ENCODE measurements at regions not wholly inside any gene's neighbourhood (a gene's known extent, or its start where the extent isn't known, plus 50 kb on each side); places are given as distances from the start of the nearest gene placed in this dataset.

- TF ChIP-seq CTCF (conservative IDR thresholded peaks at IDR 0.05; ENCODE audit: low read length) = no peak
- DNase-seq (ENCODE audit: low read depth) = no peak
- no peak overlapping the region for H3K4me3 ChIP-seq (ENCODE audit: low read length)
Observed at GRCh38 chr2:147525819-147526489, 318.9 kb upstream of the ACVR2A start.

- no peak overlapping the region for H3K4me3 ChIP-seq (ENCODE audit: low read length)
- TF ChIP-seq CTCF (conservative IDR thresholded peaks at IDR 0.05; ENCODE audit: low read length) = no peak
- DNase-seq (ENCODE audit: low read depth) = no peak
Observed at GRCh38 chr2:147524912-147525311, 319.9 kb upstream of the ACVR2A start.

GRCh38 chr2:147523415-147523814 lies 321.4 kb upstream of the ACVR2A start:
- no peak for DNase-seq (ENCODE audit: low read depth)
- TF ChIP-seq CTCF (conservative IDR thresholded peaks at IDR 0.05; ENCODE audit: low read length) = no peak
- no peak overlapping the region for H3K4me3 ChIP-seq (ENCODE audit: low read length)

GRCh38 chr2:147521936-147522335 lies 322.9 kb upstream of the ACVR2A start:
- H3K4me3 ChIP-seq (ENCODE audit: low read length) = no peak overlapping the region
- peak; percentile 12 for DNase-seq (ENCODE audit: low read depth)
- TF ChIP-seq CTCF (conservative IDR thresholded peaks at IDR 0.05; ENCODE audit: low read length) = no peak

- TF ChIP-seq CTCF (conservative IDR thresholded peaks at IDR 0.05; ENCODE audit: low read length) = no peak
- no peak overlapping the region for H3K4me3 ChIP-seq (ENCODE audit: low read length)
- no peak for DNase-seq (ENCODE audit: low read depth)
Observed at GRCh38 chr2:147520817-147521216, 324.0 kb upstream of the ACVR2A start.

GRCh38 chr2:147519178-147519577 lies 325.7 kb upstream of the ACVR2A start:
- DNase-seq (ENCODE audit: low read depth) = no peak
- H3K4me3 ChIP-seq (ENCODE audit: low read length) = no peak overlapping the region
- TF ChIP-seq CTCF (conservative IDR thresholded peaks at IDR 0.05; ENCODE audit: low read length) = no peak

- no peak for TF ChIP-seq CTCF (conservative IDR thresholded peaks at IDR 0.05; ENCODE audit: low read length)
- H3K4me3 ChIP-seq (ENCODE audit: low read length) = no peak overlapping the region
- no peak for DNase-seq (ENCODE audit: low read depth)
Observed at GRCh38 chr2:147515213-147515612, 329.6 kb upstream of the ACVR2A start.
